Dendritic cell treated with granulocyte-macrophage colony-stimulating factor and Interleukin-4, amounts not matched to agents 40 ng/mL and 50 ng/mL, for 4 days (primary cell): ENCODE measurements at regions not wholly inside any gene's neighbourhood (a gene's known extent, or its start where the extent isn't known, plus 50 kb on each side); places are given as distances from the start of the nearest gene placed in this dataset.
"Not testable (repeated sequence)": the region's sequence is repeated elsewhere in the genome, so short reads cannot be mapped to it uniquely, and the experiment has no call there.

ENCODE experiments used
- H3K27ac Mint-ChIP-seq: one replicate; pipeline ENCODE4 v1.8.0; 2022; ENCODE audit warnings: mild to moderate bottlenecking, mixed read lengths
- H3K27me3 Mint-ChIP-seq: one replicate; pipeline ENCODE4 v1.8.0; 2022; ENCODE audit warnings: mild to moderate bottlenecking, mixed read lengths
- H3K36me3 Mint-ChIP-seq: one replicate; pipeline ENCODE4 v1.8.0; 2022; ENCODE audit warnings: low read depth, mixed read lengths
- H3K4me1 Mint-ChIP-seq: one replicate; pipeline ENCODE4 v1.8.0; 2022; ENCODE audit warnings: low read depth, mixed read lengths
- H3K4me3 Mint-ChIP-seq: one replicate; pipeline ENCODE4 v1.8.0; 2022; ENCODE audit warnings: mild to moderate bottlenecking, moderate library complexity, mixed read lengths
- H3K9me3 Mint-ChIP-seq: one replicate; pipeline ENCODE4 v1.8.0; 2022; ENCODE audit warnings: mixed read lengths
- intact Hi-C: fragments of 100-400 bp; cut with micrococcal nuclease; formaldehyde crosslinking; loops from one replicate; pipeline ENCODE4 v1.15.0; 2022

DNA sequence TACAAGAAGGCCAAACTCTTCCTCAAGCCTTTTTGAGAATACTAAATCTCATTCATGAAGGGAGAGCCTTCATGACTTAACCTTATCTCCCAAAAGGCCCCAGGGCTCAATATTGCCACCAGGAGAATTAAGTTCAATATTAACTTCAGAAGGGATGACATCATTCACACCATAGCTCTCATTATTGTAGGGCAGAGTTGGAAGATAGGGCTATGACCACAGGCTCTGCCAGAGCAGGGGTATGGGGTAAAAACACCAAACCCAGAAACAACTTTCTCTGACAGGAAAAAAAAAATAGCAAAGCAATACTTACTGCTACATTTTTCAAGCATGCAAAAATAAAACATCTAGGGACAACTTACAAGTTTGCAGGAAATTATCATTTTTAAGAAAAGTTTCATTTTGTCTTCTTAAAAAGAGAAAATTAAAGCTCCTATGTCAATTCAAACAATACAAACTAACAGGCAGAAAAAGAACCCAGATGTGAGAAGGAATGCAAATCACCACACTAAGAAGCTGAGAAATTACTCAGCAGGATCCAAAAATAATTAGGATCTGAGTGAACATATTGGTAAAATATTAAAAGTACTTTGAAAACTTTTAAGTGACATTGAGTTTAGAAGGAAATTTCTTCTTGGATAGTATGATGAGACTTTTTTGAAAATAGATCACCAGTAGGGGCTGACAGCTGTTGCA is 1156.5 kb downstream of the NCAM2 start:
- peaks cover 20% of the 10 kb centered on the region for H3K9me3 Mint-ChIP-seq
- no peaks in the 10 kb centered on the region for H3K4me1 Mint-ChIP-seq
- H3K27ac Mint-ChIP-seq: no peak overlapping the region
- H3K27me3 Mint-ChIP-seq: no peaks in the 10 kb centered on the region
- H3K4me3 Mint-ChIP-seq: no peak overlapping the region
- H3K36me3 Mint-ChIP-seq: no peaks in the 10 kb centered on the region
- intact Hi-C loops: no loop called here

DNA sequence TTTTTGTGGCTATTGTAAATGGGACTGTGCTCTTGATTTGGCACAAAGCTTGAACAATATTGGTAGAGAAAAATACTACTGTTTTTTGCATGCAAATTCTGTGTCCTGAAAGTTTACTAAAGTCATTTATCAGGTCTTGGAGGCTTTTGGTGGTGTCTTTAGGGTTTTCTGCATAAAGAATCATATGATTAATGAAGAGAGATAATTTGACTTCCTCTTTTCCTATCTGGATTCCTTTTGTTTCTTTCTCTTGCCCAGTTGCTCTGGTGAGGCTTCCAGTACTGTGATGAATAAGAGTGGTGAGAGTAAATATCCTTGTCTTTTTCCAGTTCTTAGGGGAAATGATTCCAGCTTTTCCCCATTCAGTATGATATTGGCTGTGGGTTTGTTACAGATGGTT is 1166.7 kb downstream of the NCAM2 start:
- no peak overlapping the region for H3K27ac Mint-ChIP-seq
- H3K4me3 Mint-ChIP-seq: no peak overlapping the region
- intact Hi-C loops: no loop called here
- H3K36me3 Mint-ChIP-seq: no peaks in the 10 kb centered on the region
- no peaks in the 10 kb centered on the region for H3K4me1 Mint-ChIP-seq
- H3K9me3 Mint-ChIP-seq: peaks cover 9% of the 10 kb centered on the region
- no peaks in the 10 kb centered on the region for H3K27me3 Mint-ChIP-seq

DNA sequence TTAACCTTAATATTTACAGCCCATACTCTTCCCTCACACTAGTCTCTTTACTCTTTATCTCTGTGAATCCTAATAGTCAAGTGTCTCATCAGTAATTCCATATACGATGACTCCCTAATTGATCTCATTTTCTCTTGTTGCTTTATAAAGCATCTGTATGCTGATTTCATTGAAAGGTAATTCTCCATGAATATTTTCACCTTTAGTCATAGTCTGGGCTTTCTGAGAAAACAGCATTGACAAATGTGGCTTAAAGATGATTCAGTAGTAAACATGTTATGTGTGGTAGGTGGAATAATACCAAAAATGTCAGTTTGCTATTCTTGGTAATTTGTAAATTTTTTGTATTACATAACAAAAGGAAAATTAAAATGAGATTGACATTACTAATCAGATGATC is 1176.5 kb downstream of the NCAM2 start:
- H3K36me3 Mint-ChIP-seq: no peaks in the 10 kb centered on the region
- no peaks in the 10 kb centered on the region for H3K27me3 Mint-ChIP-seq
- no peaks in the 10 kb centered on the region for H3K4me1 Mint-ChIP-seq
- no peak overlapping the region for H3K4me3 Mint-ChIP-seq
- no peak overlapping the region for H3K27ac Mint-ChIP-seq
- intact Hi-C loops: no loop called here
- peaks cover 36% of the 10 kb centered on the region for H3K9me3 Mint-ChIP-seq

GRCh38 chr21:22189278-22189677 is 1191.1 kb downstream of the NCAM2 start:
- H3K4me1 Mint-ChIP-seq: no peaks in the 10 kb centered on the region
- H3K36me3 Mint-ChIP-seq: no peaks in the 10 kb centered on the region
- intact Hi-C loops: no loop called here
- no peaks in the 10 kb centered on the region for H3K27me3 Mint-ChIP-seq
- no peak overlapping the region for H3K27ac Mint-ChIP-seq
- H3K4me3 Mint-ChIP-seq: no peak overlapping the region
- H3K9me3 Mint-ChIP-seq: peaks cover 21% of the 10 kb centered on the region

- Mint-ChIP-seq H3K4me3 (no peak overlapping the region), H3K9me3 (peaks cover 21% of the 10 kb centered on the region), H3K4me1 (no peaks in the 10 kb centered on the region), H3K27ac (no peak overlapping the region), H3K36me3 (no peaks in the 10 kb centered on the region), H3K27me3 (no peaks in the 10 kb centered on the region)
- intact Hi-C loops: no loop called here
These were observed 1193.4 kb downstream of the NCAM2 start for GRCh38 chr21:22191581-22191980.

- Mint-ChIP-seq H3K27me3 (no peaks in the 10 kb centered on the region), H3K36me3 (no peaks in the 10 kb centered on the region), H3K4me3 (no peak overlapping the region), H3K9me3 (peaks cover 26% of the 10 kb centered on the region), H3K4me1 (no peaks in the 10 kb centered on the region), H3K27ac (no peak overlapping the region)
- intact Hi-C loops: no loop called here
These were observed 1194.6 kb downstream of the NCAM2 start for GRCh38 chr21:22192766-22193165.

DNA sequence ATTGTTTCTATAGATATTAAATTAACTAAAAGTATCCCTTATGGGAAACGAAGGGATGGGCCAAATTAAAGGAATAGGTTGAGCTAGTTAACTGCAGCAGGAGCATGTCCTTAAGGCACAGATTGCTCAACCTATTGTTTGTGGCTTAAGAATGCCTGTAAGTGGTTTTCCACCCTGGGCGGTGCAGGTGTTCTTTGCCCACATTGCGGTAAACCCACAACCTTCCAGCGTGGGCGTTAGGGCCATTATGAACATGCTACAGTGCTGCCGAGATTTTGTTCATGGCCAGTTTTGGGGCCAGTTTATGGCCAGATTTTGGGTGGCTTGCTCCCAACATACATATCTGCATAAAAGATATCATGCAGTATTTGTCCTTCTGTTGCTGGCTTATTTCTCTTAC is 1196.8 kb downstream of the NCAM2 start:
- H3K4me1 Mint-ChIP-seq, H3K36me3 Mint-ChIP-seq, intact Hi-C loops, H3K27ac Mint-ChIP-seq, H3K4me3 Mint-ChIP-seq, H3K27me3 Mint-ChIP-seq: not testable (repeated sequence)
- peaks cover 47% of the 10 kb centered on the region for H3K9me3 Mint-ChIP-seq

GRCh38 chr21:22200378-22201092 is 1202.3 kb downstream of the NCAM2 start:
- H3K9me3 Mint-ChIP-seq: peaks cover 33% of the 10 kb centered on the region
- H3K4me1 Mint-ChIP-seq: no peaks in the 10 kb centered on the region
- H3K36me3 Mint-ChIP-seq: no peaks in the 10 kb centered on the region
- intact Hi-C loops: no loop called here
- H3K27ac Mint-ChIP-seq: no peak overlapping the region
- no peak overlapping the region for H3K4me3 Mint-ChIP-seq
- H3K27me3 Mint-ChIP-seq: no peaks in the 10 kb centered on the region

GRCh38 chr21:22201126-22201525 is 1202.9 kb downstream of the NCAM2 start:
- Mint-ChIP-seq H3K4me3 (no peak overlapping the region), H3K27me3 (no peaks in the 10 kb centered on the region), H3K4me1 (no peaks in the 10 kb centered on the region), H3K9me3 (peaks cover 33% of the 10 kb centered on the region), H3K36me3 (no peaks in the 10 kb centered on the region), H3K27ac (no peak overlapping the region)
- intact Hi-C loops: no loop called here

- Mint-ChIP-seq H3K36me3 (no peaks in the 10 kb centered on the region), H3K27ac (no peak overlapping the region), H3K4me3 (no peak overlapping the region), H3K27me3 (no peaks in the 10 kb centered on the region), H3K9me3 (peaks cover 33% of the 10 kb centered on the region), H3K4me1 (no peaks in the 10 kb centered on the region)
- intact Hi-C loops: no loop called here
These were observed 1203.5 kb downstream of the NCAM2 start for GRCh38 chr21:22201669-22202068.

GRCh38 chr21:22209304-22209700 is 1211.1 kb downstream of the NCAM2 start:
- H3K36me3 Mint-ChIP-seq: no peaks in the 10 kb centered on the region
- H3K27me3 Mint-ChIP-seq: no peaks in the 10 kb centered on the region
- intact Hi-C loops: no loop called here
- H3K9me3 Mint-ChIP-seq: peaks cover 15% of the 10 kb centered on the region
- H3K4me1 Mint-ChIP-seq: no peaks in the 10 kb centered on the region
- H3K27ac Mint-ChIP-seq: no peak overlapping the region
- H3K4me3 Mint-ChIP-seq: no peak overlapping the region

DNA sequence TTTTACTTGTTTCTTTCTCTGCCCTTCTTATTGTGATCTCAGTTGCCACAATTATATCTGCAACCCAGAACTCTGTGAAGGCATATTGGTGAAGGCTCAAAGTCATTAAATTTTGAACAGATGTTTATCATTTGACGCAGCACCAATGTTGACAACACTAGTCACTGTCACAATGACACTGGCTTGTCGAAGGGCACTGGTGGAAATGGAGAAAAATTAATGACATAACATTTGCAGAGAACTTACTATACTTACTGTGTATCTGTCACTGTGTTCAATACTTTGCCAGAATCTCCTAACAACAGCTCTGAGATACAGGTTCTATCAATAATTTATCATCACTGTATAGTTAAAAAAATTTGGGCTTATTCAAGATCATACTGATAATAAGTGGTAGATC is 1213.7 kb downstream of the NCAM2 start:
- H3K9me3 Mint-ChIP-seq: peaks cover 21% of the 10 kb centered on the region
- intact Hi-C loops: no loop called here

DNA sequence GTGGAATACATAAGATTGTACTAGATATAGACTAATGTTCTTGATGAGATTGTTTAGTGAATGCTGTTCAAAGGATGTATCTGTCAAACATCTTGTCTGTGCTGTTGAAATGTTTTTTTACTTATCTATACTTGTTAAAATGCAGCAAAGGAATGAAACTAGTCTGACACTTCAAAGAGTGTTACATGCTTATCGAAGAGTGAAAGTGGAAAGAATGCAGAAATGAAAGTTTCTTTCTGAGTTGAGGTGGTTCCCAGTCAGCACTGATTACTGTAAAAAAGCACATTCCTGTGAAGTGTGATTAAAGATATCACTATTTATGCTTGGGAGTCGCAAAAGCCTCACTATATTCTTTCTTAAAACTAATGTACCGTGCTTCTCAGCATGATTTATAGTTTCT is 1225.2 kb downstream of the NCAM2 start:
- Mint-ChIP-seq H3K27me3 (no peaks in the 10 kb centered on the region), H3K4me1 (no peaks in the 10 kb centered on the region), H3K27ac (no peak overlapping the region), H3K36me3 (no peaks in the 10 kb centered on the region), H3K9me3 (no peaks in the 10 kb centered on the region), H3K4me3 (no peak overlapping the region)
- intact Hi-C loops: no loop called here

More for the DNA sequence above, 1213.7 kb downstream of the NCAM2 start:
- Mint-ChIP-seq H3K4me3 (no peak overlapping the region), H3K27ac (no peak overlapping the region), H3K36me3 (no peaks in the 10 kb centered on the region), H3K27me3 (no peaks in the 10 kb centered on the region), H3K4me1 (no peaks in the 10 kb centered on the region)

DNA sequence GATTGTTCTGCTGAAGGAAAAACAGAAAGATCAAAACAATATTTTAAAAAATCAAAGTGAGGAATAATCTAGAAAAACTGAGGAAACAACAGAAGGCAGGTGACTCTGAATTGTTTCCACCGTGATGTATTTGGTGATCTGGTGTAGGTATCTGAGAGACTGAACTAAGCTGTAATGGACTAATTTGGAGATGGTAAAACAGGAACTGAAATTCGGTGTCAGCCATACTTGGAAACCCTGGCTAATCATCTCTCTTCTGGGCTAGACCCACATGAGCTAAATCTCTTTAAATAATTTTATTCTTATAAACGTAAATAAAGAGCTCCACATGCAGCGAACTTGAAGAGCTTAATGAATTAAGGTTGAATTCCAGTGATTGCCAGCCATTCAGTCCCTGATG is 1226.1 kb downstream of the NCAM2 start:
- intact Hi-C loops: no loop called here
- H3K27ac Mint-ChIP-seq: no peak overlapping the region
- no peaks in the 10 kb centered on the region for H3K36me3 Mint-ChIP-seq
- no peaks in the 10 kb centered on the region for H3K9me3 Mint-ChIP-seq
- no peak overlapping the region for H3K4me3 Mint-ChIP-seq
- no peaks in the 10 kb centered on the region for H3K27me3 Mint-ChIP-seq
- no peaks in the 10 kb centered on the region for H3K4me1 Mint-ChIP-seq

DNA sequence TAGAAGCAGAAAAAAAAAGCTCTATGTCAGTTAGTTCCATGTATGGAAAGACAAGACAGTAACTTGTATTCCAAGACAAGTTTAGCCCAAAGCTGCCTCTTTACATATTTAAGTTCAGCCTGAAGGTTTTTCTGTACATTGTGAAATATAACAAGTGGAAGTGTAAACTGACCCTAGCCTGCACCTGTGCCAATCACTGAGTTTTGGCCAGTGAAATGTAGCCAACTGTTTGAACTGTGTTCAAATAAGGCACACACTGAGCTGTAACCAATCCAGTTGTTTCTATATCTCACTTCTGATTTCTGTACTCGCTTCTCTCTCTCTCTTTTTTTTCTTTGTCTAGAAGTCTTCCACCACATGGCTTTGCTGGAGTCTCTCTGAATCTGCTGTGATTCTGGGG is 1227.1 kb downstream of the NCAM2 start:
- no peaks in the 10 kb centered on the region for H3K4me1 Mint-ChIP-seq
- H3K9me3 Mint-ChIP-seq: no peaks in the 10 kb centered on the region
- H3K27ac Mint-ChIP-seq: no peak overlapping the region
- H3K4me3 Mint-ChIP-seq: no peak overlapping the region
- no peaks in the 10 kb centered on the region for H3K27me3 Mint-ChIP-seq
- intact Hi-C loops: no loop called here
- H3K36me3 Mint-ChIP-seq: no peaks in the 10 kb centered on the region
